Tibial nerve (tissue), 3 donors: ENCODE measurements at regions not wholly inside any gene's neighbourhood (a gene's known extent, or its start where the extent isn't known, plus 50 kb on each side); places are given as distances from the start of the nearest gene placed in this dataset.

ENCODE experiments used
- POLR2A ChIP-seq, 2 donors: fragments of 450-650 bp; IDR thresholded peaks; one replicate each; pipeline ENCODE4 v1.6.1; 2017; ENCODE audit warnings: antibody characterized with exemption in 2 of 2, mild to moderate bottlenecking in 2 of 2, moderate library complexity in 2 of 2
- TF ChIP-seq, protein P1 (sequence below), 5 experiments: fragments of 200-600 bp in 3 of 5; fragments of 450-650 bp in 2 of 5; sonication (generic) in 3 of 5; IDR thresholded peaks; one replicate each; pipeline ENCODE4 v1.5.1; 2016 to 2019; ENCODE audit warnings: antibody characterized with exemption in 5 of 5, mild to moderate bottlenecking in 3 of 5, moderate library complexity in 2 of 5

DNA sequence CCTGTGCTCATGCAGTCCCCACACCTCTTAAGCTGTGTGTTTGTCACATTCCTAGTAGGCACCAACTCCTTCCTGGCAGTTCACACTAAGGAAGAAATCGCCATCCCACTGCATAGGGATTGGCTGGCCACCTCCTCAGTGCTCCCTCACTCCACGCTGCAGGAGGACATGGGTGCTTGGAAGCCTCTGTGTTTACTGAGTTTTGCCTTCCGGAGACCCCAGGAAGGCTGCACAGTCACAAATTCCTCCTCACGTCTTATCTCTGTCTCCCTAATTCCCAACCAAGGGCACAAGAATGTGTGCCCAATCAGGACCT, 93.8 kb upstream of the GALNT2 start:
- TF ChIP-seq, protein P1, sequence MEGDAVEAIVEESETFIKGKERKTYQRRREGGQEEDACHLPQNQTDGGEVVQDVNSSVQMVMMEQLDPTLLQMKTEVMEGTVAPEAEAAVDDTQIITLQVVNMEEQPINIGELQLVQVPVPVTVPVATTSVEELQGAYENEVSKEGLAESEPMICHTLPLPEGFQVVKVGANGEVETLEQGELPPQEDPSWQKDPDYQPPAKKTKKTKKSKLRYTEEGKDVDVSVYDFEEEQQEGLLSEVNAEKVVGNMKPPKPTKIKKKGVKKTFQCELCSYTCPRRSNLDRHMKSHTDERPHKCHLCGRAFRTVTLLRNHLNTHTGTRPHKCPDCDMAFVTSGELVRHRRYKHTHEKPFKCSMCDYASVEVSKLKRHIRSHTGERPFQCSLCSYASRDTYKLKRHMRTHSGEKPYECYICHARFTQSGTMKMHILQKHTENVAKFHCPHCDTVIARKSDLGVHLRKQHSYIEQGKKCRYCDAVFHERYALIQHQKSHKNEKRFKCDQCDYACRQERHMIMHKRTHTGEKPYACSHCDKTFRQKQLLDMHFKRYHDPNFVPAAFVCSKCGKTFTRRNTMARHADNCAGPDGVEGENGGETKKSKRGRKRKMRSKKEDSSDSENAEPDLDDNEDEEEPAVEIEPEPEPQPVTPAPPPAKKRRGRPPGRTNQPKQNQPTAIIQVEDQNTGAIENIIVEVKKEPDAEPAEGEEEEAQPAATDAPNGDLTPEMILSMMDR (IDR thresholded peaks at IDR 0.05) = no peak
- no peak for TF ChIP-seq POLR2A (IDR thresholded peaks at IDR 0.05)
